H9 (cell line): ENCODE measurements at regions not wholly inside any gene's neighbourhood (a gene's known extent, or its start where the extent isn't known, plus 50 kb on each side); places are given as distances from the start of the nearest gene placed in this dataset.

Experiments used
- DNase-seq: peaks from one replicate; pipeline ENCODE4 v3.0.0-alpha.2; 2017
- H2AFZ ChIP-seq: one replicate; pipeline ENCODE4 v1.6.1; 2013; ENCODE audit warnings: mild to moderate bottlenecking, low read length, control low read depth, moderate library complexity
- H2AK5ac ChIP-seq: 2 replicates; pipeline ENCODE4 v1.6.1; 2013; ENCODE audit warnings: low read length, control low read depth, mixed read lengths; ENCODE audit not compliant: insufficient read length
- H2BK120ac ChIP-seq: one replicate; pipeline ENCODE4 v1.6.1; 2013; ENCODE audit warnings: low read depth, mild to moderate bottlenecking, low read length, control low read depth, inconsistent platforms; ENCODE audit not compliant: poor library complexity, severe bottlenecking
- H2BK12ac ChIP-seq: 2 replicates; pipeline ENCODE4 v1.6.1; 2013; ENCODE audit warnings: low read length, control low read depth, mixed read lengths, low read depth; ENCODE audit not compliant: insufficient read length
- H2BK15ac ChIP-seq: 2 replicates; pipeline ENCODE4 v1.6.1; 2013; ENCODE audit warnings: low read depth, low read length, control low read depth
- H2BK20ac ChIP-seq: one replicate; pipeline ENCODE4 v1.6.1; 2013; ENCODE audit warnings: low read depth, mild to moderate bottlenecking, low read length, control low read depth, inconsistent platforms; ENCODE audit not compliant: poor library complexity, severe bottlenecking
- H2BK5ac ChIP-seq: 2 replicates; pipeline ENCODE4 v1.6.1; 2013; ENCODE audit warnings: low read length, control low read depth, mixed read lengths; ENCODE audit not compliant: insufficient read length
- H3K14ac ChIP-seq: 2 replicates; pipeline ENCODE4 v1.6.1; 2013; ENCODE audit warnings: low read length, control low read depth; ENCODE audit not compliant: insufficient read depth
- H3K18ac ChIP-seq: 2 replicates; pipeline ENCODE4 v1.6.1; 2013; ENCODE audit warnings: low read depth, mild to moderate bottlenecking, mixed read lengths, low read length, control low read depth; ENCODE audit not compliant: insufficient read length
- H3K23ac ChIP-seq: 2 replicates; pipeline ENCODE4 v1.6.1; 2013; ENCODE audit warnings: low read length, control low read depth, mixed read lengths, low read depth; ENCODE audit not compliant: insufficient read length
- H3K23me2 ChIP-seq: 2 replicates; pipeline ENCODE4 v1.6.1; 2013; ENCODE audit warnings: low read depth, mild to moderate bottlenecking, mixed read lengths, low read length, control low read depth; ENCODE audit not compliant: insufficient read length, poor library complexity, severe bottlenecking
- H3K27ac ChIP-seq: 2 replicates; pipeline ENCODE4 v1.5.1; 2013; ENCODE audit warnings: low read length, control low read depth, mixed read lengths, low read depth; ENCODE audit not compliant: insufficient read length
- H3K27me3 ChIP-seq: 2 replicates; pipeline ENCODE4 v1.6.1; 2013; ENCODE audit warnings: low read length, control low read depth, inconsistent platforms; ENCODE audit not compliant: insufficient read depth
- H3K4ac ChIP-seq: 2 replicates; pipeline ENCODE4 v1.6.1; 2013; ENCODE audit warnings: low read depth, mild to moderate bottlenecking, control low read depth, inconsistent platforms, low read length, moderate library complexity
- H3K4me1 ChIP-seq: 2 replicates; pipeline ENCODE4 v1.6.1; 2013; ENCODE audit warnings: low read length, control low read depth, inconsistent platforms; ENCODE audit not compliant: insufficient read depth
- H3K4me2 ChIP-seq: 2 replicates; pipeline ENCODE4 v1.6.1; 2013; ENCODE audit warnings: low read length, control low read depth, mixed read lengths; ENCODE audit not compliant: insufficient read length, insufficient read depth
- H3K56ac ChIP-seq: 2 replicates; pipeline ENCODE4 v1.6.1; 2013; ENCODE audit warnings: low read depth, mild to moderate bottlenecking, mixed read lengths, low read length, control low read depth; ENCODE audit not compliant: insufficient read length
- H3K79me1 ChIP-seq: 2 replicates; pipeline ENCODE4 v1.6.1; 2013; ENCODE audit warnings: low read depth, mild to moderate bottlenecking, moderate library complexity, low read length, control low read depth, inconsistent platforms; ENCODE audit not compliant: insufficient read depth, poor library complexity, severe bottlenecking
- H3K79me2 ChIP-seq: 2 replicates; pipeline ENCODE4 v1.6.1; 2013; ENCODE audit warnings: low read length, control low read depth, inconsistent platforms; ENCODE audit not compliant: insufficient read depth
- H3K9ac ChIP-seq: 2 replicates; pipeline ENCODE4 v1.6.1; 2013; ENCODE audit warnings: low read length, control low read depth, mixed read lengths; ENCODE audit not compliant: insufficient read length; ENCODE audit errors: extremely low read depth
- H3K9me3 ChIP-seq: one replicate; pipeline ENCODE4 v1.6.1; 2013; ENCODE audit warnings: low read depth, low read length, inconsistent platforms; ENCODE audit not compliant: control insufficient read depth
- H3T11ph ChIP-seq: one replicate; pipeline ENCODE4 v1.6.1; 2013; ENCODE audit warnings: mild to moderate bottlenecking, low read length, control low read depth, inconsistent platforms
- H4K20me1 ChIP-seq: one replicate; pipeline ENCODE4 v1.6.1; 2013; ENCODE audit not compliant: control insufficient read depth, insufficient read length, insufficient read depth
- H4K5ac ChIP-seq: 2 replicates; pipeline ENCODE4 v1.6.1; 2013; ENCODE audit warnings: low read depth, mild to moderate bottlenecking, mixed read lengths, low read length, control low read depth; ENCODE audit not compliant: insufficient read length
- H4K8ac ChIP-seq: replicated peaks from 2 replicates; pipeline ENCODE4 v1.6.1; 2013; ENCODE audit warnings: low read length, control low read depth, mixed read lengths, low read depth; ENCODE audit not compliant: insufficient read length
- H4K91ac ChIP-seq: 2 replicates; pipeline ENCODE4 v1.6.1; 2013; ENCODE audit warnings: low read depth, mild to moderate bottlenecking, moderate library complexity, mixed read lengths, low read length, control low read depth; ENCODE audit not compliant: insufficient read length
- H3K27ac Mint-ChIP-seq, 3 experiments: 2 replicates in 2 of 3; 3 replicates in 1 of 3; pipeline ENCODE4 v1.8.0; 2020 to 2021; ENCODE audit warnings: mixed read lengths in 3 of 3, mild to moderate bottlenecking in 1 of 3, moderate library complexity in 1 of 3
- H3K27me3 Mint-ChIP-seq: 2 replicates; pipeline ENCODE4 v1.8.0; 2021; ENCODE audit warnings: low read depth, mild to moderate bottlenecking, moderate library complexity, mixed read lengths
- H3K36me3 Mint-ChIP-seq, 3 experiments: 2 replicates in 2 of 3; 3 replicates in 1 of 3; pipeline ENCODE4 v1.8.0; 2020 to 2021; ENCODE audit warnings: low read depth in 3 of 3, mixed read lengths in 3 of 3; ENCODE audit not compliant: insufficient read depth in 1 of 3
- H3K4me1 Mint-ChIP-seq, 2 experiments: 2 replicates each; pipeline ENCODE4 v1.8.0; 2020; ENCODE audit warnings: mixed read lengths in 2 of 2
- H3K4me3 Mint-ChIP-seq, 2 experiments: 2 replicates in 1 of 2; 3 replicates in 1 of 2; pipeline ENCODE4 v1.8.0; 2020 to 2021; ENCODE audit warnings: mild to moderate bottlenecking in 2 of 2, mixed read lengths in 2 of 2, moderate library complexity in 1 of 2
- H3K9me3 Mint-ChIP-seq, 2 experiments: 2 replicates in 1 of 2; 3 replicates in 1 of 2; pipeline ENCODE4 v1.8.0; 2020; ENCODE audit warnings: mild to moderate bottlenecking in 2 of 2, mixed read lengths in 2 of 2, moderate library complexity in 1 of 2
- CTCF ChIP-seq: fragments of 200-600 bp; sonication (generic); conservative IDR thresholded peaks from 3 replicates; pipeline ENCODE4 v1.8.0; 2021; ENCODE audit warnings: antibody characterized with exemption, mild to moderate bottlenecking
- WGBS: extraction: QIAGEN DNeasy Blood & Tissue Kit; methylation state at CpG from one replicate; pipeline ENCODE4 v1.1.7; 2013; ENCODE audit warnings: missing lambda C conversion rate, low lambda C conversion rate, mixed read lengths; ENCODE audit not compliant: insufficient read length; ENCODE audit errors: extremely low coverage; 5-methylcytosine and 5-hydroxymethylcytosine counted together

DNA sequence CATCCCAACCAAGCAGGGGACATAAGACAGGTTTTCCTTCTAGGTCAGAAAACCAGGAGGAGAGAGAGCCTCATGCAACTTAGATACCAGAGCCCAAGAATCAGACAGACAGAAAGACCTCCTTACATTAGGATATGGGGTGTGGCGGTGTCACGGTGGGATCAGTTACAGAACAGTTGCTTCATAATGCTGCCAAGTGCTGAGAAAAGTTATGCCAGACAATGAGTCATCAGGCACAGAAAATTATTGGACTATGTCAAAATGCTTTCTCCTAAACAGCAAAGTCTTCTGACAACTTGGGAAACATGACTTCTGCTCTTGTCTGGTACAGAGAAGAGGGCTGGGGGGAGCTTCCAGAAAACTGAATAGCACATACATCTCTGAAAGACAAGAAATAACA, 1120.2 kb upstream of the TMPRSS15 start:
- Histone ChIP-seq H3K18ac (no peak overlapping the region), H3K23me2 (no peaks in the 10 kb centered on the region), H2BK120ac (no peak overlapping the region), H4K8ac (no peak overlapping the region), H3K23ac (no peak overlapping the region), H2BK5ac (no peak overlapping the region), H3K9me3 (no peaks in the 10 kb centered on the region), H2BK15ac (no peak overlapping the region), H2AFZ (no peak overlapping the region), H2BK20ac (no peak overlapping the region), H3T11ph (no peak overlapping the region), H4K5ac (no peak overlapping the region), H3K56ac (no peak overlapping the region), H3K27ac (no peak overlapping the region), H3K9ac (no peak overlapping the region), H2BK12ac (no peak overlapping the region), H3K79me1 (no peaks in the 10 kb centered on the region), H3K4ac (no peak overlapping the region), H3K79me2 (no peaks in the 10 kb centered on the region), H3K4me1 (no peaks in the 10 kb centered on the region), H4K20me1 (no peaks in the 10 kb centered on the region), H3K14ac (no peak overlapping the region), H4K91ac (no peak overlapping the region), H2AK5ac (no peak overlapping the region), H3K27me3 (no peaks in the 10 kb centered on the region), H3K4me2 (no peak overlapping the region)
- H3K27me3 Mint-ChIP-seq: no peaks in the 10 kb centered on the region
- no peaks in the 10 kb centered on the region; a peak in 1 of 7 replicates for H3K36me3 Mint-ChIP-seq
- WGBS: no CpG with 5 or more reads among the region's 2 CpGs
- no peak for TF ChIP-seq CTCF
- peaks cover 0 to 3% of the 10 kb centered on the region in 2 experiments; a peak in 1 of 5 replicates for H3K9me3 Mint-ChIP-seq
- no peak overlapping the region for H3K4me3 Mint-ChIP-seq
- DNase-seq: no peak
- H3K27ac Mint-ChIP-seq: no peak overlapping the region; a peak in 1 of 7 replicates
- peaks cover 0 to 6% of the 10 kb centered on the region in 2 experiments; a peak in 2 of 4 replicates for H3K4me1 Mint-ChIP-seq
